ENCODE measurements at regions not wholly inside any gene's neighbourhood (a gene's known extent, or its start where the extent isn't known, plus 50 kb on each side); places are given as distances from the start of the nearest gene placed in this dataset.

DNA sequence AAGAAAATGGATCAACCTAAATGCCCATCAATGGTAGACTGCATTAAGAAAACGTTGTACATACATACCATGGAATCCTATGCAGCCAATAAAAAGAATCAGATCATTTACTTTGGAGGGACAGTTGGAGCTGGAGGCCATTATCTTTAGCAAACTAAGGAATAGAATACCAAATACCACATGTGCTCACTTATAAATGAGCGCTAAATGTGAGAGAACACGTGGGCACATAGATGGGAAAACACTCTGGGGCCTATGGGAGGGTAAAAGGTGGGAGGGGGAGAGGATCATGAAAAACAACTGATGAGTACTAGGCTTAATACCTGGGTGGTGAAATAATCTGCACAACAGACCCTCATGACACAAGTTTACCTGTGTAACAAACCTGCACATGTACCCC, 1729.9 kb upstream of the PCDH10 start:
- DNase-seq (no peak), ATAC-seq (ENCODE audit: poor library complexity) (no peak)
- Histone ChIP-seq H3K9me3 (ENCODE audit: control insufficient read depth in 1 of 2, insufficient read depth in 1 of 2, low read length in 2 of 2) (peaks cover 6 to 17% of the 10 kb centered on the region in 2 experiments), H3K4me3 (ENCODE audit: low read length) (no peak overlapping the region), H3K27ac (ENCODE audit: low read depth in 1 of 2, low read length in 2 of 2) (no peak overlapping the region), H3K27me3 (ENCODE audit: control insufficient read depth in 1 of 2, insufficient read depth in 2 of 2, low read length in 2 of 2) (no peaks in the 10 kb centered on the region), H3K4me1 (ENCODE audit: insufficient read depth, low read length) (no peaks in the 10 kb centered on the region), H3K36me3 (ENCODE audit: insufficient read depth, low read length) (no peaks in the 10 kb centered on the region)
- H3K27me3 Mint-ChIP-seq: no peaks in the 10 kb centered on the region
- ChIA-PET CTCF (no interaction called here), POLR2A (no interaction called here)
- TF ChIP-seq, protein P1, sequence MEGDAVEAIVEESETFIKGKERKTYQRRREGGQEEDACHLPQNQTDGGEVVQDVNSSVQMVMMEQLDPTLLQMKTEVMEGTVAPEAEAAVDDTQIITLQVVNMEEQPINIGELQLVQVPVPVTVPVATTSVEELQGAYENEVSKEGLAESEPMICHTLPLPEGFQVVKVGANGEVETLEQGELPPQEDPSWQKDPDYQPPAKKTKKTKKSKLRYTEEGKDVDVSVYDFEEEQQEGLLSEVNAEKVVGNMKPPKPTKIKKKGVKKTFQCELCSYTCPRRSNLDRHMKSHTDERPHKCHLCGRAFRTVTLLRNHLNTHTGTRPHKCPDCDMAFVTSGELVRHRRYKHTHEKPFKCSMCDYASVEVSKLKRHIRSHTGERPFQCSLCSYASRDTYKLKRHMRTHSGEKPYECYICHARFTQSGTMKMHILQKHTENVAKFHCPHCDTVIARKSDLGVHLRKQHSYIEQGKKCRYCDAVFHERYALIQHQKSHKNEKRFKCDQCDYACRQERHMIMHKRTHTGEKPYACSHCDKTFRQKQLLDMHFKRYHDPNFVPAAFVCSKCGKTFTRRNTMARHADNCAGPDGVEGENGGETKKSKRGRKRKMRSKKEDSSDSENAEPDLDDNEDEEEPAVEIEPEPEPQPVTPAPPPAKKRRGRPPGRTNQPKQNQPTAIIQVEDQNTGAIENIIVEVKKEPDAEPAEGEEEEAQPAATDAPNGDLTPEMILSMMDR (IDR thresholded peaks at IDR 0.05): no peak
- H3K9me3 Mint-ChIP-seq: peaks cover 12% of the 10 kb centered on the region
- H3K36me3 Mint-ChIP-seq (ENCODE audit: low read depth): no peaks in the 10 kb centered on the region
- H3K4me3 Mint-ChIP-seq: no peak overlapping the region
- H3K27ac Mint-ChIP-seq: no peak overlapping the region
- no peaks in the 10 kb centered on the region for H3K4me1 Mint-ChIP-seq (ENCODE audit: low read depth)
- intact Hi-C loops (cut with DNase I, micrococcal nuclease): no loop called here

- Histone ChIP-seq H3K4me1 (ENCODE audit: insufficient read depth, low read length) (no peaks in the 10 kb centered on the region), H3K4me3 (ENCODE audit: low read length) (no peak overlapping the region), H3K36me3 (ENCODE audit: insufficient read depth, low read length) (no peaks in the 10 kb centered on the region), H3K27ac (ENCODE audit: low read depth in 1 of 2, low read length in 2 of 2) (no peak overlapping the region), H3K27me3 (ENCODE audit: control insufficient read depth in 1 of 2, insufficient read depth in 2 of 2, low read length in 2 of 2) (no peaks in the 10 kb centered on the region), H3K9me3 (ENCODE audit: control insufficient read depth in 1 of 2, insufficient read depth in 1 of 2, low read length in 2 of 2) (peaks cover 0 to 6% of the 10 kb centered on the region in 2 experiments)
- no peaks in the 10 kb centered on the region for H3K36me3 Mint-ChIP-seq (ENCODE audit: low read depth)
- POLR2A ChIA-PET: no interaction called here
- no peaks in the 10 kb centered on the region for H3K27me3 Mint-ChIP-seq
- TF ChIP-seq, protein P1 (IDR thresholded peaks at IDR 0.05): no peak
- no peak overlapping the region for H3K27ac Mint-ChIP-seq
- H3K9me3 Mint-ChIP-seq: peaks cover 7% of the 10 kb centered on the region
- no peaks in the 10 kb centered on the region for H3K4me1 Mint-ChIP-seq (ENCODE audit: low read depth)
- H3K4me3 Mint-ChIP-seq: no peak overlapping the region
- DNase-seq: no peak
- CTCF ChIA-PET: no interaction called here
- ATAC-seq (ENCODE audit: poor library complexity): no peak
- intact Hi-C loops (cut with DNase I, micrococcal nuclease): no loop called here
These were observed 1722.9 kb upstream of the PCDH10 start for GRCh38 chr4:131426023-131426758.

DNA sequence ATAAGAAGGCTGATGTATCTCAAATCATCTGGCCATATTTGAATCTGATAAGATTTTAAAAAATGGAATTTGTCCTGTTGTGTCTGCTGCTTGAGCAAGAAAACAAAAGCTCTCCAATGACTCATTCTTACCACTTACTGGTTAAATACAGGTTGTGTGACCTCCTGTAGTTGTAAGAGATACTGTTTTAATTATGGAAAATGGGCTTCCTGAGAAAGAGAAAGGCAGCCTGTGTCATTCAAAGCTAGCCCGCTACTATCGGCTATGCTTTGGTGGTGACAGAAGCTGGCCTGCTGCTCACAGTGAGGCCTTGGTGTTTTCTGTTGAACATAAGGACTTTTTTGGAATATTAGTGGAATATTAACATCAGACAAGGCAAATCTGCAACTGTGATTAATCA, 1722.1 kb upstream of the PCDH10 start:
- Mint-ChIP-seq H3K27ac (no peak overlapping the region), H3K4me3 (no peak overlapping the region), H3K9me3 (peaks cover 5% of the 10 kb centered on the region), H3K4me1 (ENCODE audit: low read depth) (no peaks in the 10 kb centered on the region), H3K27me3 (no peaks in the 10 kb centered on the region), H3K36me3 (ENCODE audit: low read depth) (no peaks in the 10 kb centered on the region)
- no peaks in the 10 kb centered on the region for H3K4me1 ChIP-seq (ENCODE audit: insufficient read depth, low read length)
- no peak for DNase-seq
- no peak overlapping the region for H3K27ac ChIP-seq (ENCODE audit: low read depth in 1 of 2, low read length in 2 of 2)
- H3K4me3 ChIP-seq (ENCODE audit: low read length): no peak overlapping the region
- intact Hi-C loops (cut with DNase I, micrococcal nuclease): no loop called here
- TF ChIP-seq, protein P1 (IDR thresholded peaks at IDR 0.05): no peak
- ATAC-seq (ENCODE audit: poor library complexity): no peak
- CTCF ChIA-PET: no interaction called here
- H3K9me3 ChIP-seq (ENCODE audit: control insufficient read depth in 1 of 2, insufficient read depth in 1 of 2, low read length in 2 of 2): peaks cover 0 to 6% of the 10 kb centered on the region in 2 experiments
- no peaks in the 10 kb centered on the region for H3K27me3 ChIP-seq (ENCODE audit: control insufficient read depth in 1 of 2, insufficient read depth in 2 of 2, low read length in 2 of 2)
- POLR2A ChIA-PET: no interaction called here
- no peaks in the 10 kb centered on the region for H3K36me3 ChIP-seq (ENCODE audit: insufficient read depth, low read length)

Measured in CD4-positive, alpha-beta T cell (primary cell).